GM04503 (cell line): ENCODE measurements at regions not wholly inside any gene's neighbourhood (a gene's known extent, or its start where the extent isn't known, plus 50 kb on each side); places are given as distances from the start of the nearest gene placed in this dataset.

ENCODE experiments used
- DNase-seq: peaks from one replicate; pipeline ENCODE4 v3.0.0-alpha.2; 2012; ENCODE audit warnings: low read depth

DNA sequence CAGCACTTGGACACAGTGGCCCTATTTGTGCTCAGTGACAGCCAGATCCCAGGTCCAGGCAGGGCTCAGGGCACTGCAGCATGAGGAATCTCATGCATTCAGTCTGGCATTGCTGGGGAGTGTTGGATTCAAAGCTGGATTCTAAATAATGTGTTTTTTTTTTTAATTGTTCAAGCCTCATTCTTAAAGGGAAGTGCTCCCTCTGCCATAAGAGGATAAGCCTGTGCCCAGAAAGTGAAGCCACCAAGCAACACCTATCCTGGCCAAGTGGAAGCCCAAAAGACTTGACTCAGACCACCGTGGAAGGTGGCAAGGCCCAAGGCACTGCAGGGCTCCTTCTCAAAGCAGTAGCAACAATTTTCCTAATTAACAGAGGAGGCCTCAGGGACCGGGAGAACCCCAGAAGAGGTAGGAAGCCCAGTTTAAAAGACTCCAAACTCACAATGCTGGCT lies 135.6 kb downstream of the ACTL7B start:
- DNase-seq, result no peak

DNA sequence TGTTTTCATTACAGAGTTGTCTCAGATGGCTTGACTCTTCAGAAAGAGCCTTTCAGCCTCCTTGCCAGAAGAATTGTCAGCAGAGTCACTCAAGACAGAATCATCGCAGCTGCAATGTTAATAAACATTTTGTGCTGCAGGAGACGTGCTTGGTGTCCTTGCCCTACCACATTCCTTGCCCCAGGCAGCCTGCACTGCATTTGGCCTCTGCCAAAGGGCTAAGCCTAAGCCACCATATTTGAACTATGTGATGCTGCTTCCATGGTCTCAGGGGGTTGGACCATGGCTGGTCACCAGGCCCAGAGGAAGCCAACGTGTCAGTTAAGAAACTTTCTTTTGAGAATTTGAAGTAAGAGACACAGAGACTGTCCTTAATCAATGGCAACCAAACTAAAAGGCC lies 145.4 kb downstream of the ACTL7B start:
- no peak for DNase-seq

DNA sequence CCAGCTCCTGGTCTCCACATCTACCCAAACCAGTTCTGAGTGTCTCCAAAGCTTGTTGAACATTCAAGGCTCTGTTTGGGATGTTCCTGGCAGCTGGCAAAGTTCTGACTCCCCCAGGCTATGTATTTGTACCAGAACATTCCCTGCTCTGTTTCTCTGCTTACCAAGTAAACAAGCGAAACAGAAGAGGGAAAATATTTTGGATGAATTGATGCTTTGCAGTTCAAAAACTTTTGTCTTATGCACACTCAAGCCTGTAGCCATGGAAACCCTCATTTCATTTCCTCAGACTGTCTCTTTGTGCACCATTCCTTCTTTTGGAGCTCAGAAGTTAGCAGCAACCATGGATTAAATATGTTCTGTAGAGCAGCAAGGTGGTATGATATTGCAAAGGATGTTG lies 145.8 kb downstream of the ACTL7B start:
- no peak for DNase-seq

DNA sequence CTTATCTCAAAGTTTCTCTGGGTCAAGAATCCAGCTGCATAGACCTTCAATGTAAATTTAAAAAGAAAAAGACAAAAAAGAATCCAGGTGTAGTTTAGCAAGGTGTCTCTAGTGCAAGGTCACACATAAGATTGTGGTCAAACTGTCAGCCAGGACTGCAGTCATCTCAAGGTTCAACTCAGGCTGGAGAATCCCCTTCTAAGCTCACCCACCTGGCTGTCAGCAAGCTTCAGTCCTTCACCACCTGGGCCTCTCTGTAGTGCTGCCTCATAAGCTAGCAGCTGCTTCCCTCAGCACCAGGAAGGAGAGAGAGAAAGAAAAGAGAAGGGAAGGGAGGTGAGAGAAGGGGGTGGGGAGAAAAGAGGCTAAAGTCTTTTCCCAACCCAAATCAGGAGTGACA lies 146.7 kb downstream of the ACTL7B start:
- no peak for DNase-seq

DNA sequence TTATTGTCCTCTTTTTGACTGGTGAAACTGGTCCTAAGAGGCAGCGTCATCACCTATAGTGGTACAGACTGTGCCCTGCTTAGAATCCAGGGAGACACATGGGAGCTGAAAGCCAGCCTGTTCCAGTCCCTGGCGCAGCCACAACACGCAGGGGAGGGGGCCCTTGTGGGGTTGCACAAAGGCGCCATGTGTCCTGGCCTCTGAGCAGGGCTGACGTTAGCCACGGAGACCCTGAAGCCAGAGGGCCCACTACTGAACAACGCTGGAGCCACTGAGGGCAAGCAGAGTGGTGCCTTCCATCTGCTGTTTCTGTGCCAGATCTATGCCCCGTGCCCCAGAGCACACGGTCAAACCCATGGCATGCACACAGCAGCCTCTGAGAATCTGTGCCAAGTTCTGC lies 147.3 kb downstream of the ACTL7B start:
- DNase-seq, result no peak

DNA sequence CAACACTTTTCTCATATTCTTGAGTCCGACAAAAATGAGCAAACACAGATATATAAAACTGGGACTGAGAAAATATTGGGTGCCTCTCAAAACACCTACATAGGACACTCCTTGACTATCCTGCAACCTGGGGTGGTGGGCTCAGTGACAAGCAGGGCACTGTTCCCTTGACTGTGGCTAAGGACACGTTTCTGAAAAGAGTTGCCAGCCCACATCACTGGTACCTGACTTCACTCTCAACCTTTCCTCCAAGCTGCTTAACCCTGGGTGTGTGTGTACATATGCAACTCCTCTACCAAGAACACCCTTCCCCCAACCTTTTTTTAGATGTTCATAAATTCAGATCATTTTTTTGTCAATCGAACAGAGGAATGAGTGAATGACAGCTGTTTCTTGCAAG lies 148.7 kb downstream of the ACTL7B start:
- DNase-seq, result no peak

DNA sequence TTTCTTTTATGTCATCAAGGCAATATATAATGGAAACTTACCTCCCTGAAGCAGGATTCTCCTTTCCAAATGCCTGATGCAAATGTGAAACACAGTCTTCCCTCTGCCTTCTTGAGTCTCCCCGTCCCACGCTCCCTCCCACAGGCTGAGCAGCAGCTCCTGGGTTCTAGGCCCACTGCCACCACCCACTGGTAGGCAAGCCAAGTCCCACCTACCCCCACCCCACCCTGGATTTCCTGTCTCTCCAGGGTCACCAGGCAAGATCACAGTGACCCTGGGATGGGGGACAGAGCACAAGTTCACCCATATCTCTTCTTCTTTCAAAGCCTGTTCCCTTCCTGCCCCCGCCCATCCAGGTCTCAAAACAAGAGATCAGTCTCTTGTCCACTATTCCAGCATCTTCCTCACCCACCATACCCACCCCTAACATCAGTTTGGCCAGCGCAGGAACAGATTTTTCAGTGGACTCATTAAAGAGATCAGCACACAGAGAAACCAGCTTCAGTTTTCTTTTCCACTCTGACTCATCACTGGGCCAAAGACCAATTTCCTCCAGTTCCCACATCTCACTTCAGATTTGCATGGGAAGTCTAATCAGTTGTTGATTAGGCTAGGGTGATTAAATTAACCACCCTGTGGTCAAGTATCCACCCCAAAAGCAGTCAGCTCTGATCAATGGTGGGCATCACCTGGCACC lies 151.5 kb downstream of the ACTL7B start:
- peak; percentile 30 for DNase-seq

DNA sequence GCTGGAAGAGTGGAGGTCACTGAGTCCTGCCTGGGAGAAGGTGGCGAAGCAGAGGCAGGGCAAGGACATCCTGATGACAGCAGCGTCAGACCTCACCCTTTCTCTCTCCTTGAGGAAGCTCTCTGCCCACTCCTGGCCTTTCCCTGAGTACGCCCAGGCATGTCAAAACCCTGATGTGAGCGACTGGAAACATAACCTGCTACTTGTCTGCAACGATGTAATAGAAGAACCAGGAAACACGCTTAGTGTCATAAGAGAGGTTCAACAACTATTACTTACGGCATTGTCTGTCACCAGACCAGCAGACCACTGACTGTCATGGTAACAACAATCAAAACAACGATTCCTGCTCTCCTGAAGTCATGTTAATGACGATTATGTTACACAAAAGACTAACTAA lies 152.4 kb downstream of the ACTL7B start:
- no peak for DNase-seq

DNA sequence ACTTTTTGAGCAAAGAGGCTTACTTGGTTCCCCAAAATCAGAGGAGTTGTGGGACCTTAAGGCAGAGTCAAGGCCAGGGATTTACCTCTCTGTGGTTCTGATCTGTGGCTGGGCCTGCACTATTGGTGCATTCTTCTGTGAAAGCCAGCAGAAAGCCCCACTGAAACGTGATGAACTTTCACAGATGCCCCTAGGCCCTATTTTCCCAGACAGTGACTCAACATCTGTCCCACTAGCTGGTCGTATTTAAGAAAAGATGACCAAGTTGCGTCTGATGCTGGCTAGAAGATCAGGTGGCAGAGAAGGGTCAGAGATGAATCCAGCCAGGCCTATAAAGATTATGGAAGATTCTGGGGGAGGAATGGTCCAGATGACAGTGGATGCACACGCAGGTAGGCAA lies 153.1 kb downstream of the ACTL7B start:
- no peak for DNase-seq

DNA sequence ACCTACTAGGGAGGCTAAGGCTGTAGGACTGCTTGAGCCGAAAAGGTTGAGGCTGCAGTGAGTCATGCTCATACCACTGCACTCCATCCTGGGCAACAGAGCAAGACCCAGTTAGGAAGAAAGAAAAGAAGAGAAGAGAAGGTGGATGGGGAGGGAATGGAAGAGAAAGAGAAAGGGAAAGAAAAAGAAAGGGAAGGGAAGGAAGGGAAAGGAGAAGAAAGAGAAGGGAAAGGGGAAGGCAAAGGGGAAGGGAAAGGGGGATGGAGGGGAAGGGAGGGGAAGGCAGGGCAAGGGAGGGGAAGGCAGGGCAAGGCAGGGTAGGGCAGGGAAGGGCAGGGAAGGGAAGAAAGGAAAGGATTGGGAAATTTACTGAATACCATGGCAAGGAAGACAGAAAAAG lies 157.0 kb downstream of the ACTL7B start:
- no peak for DNase-seq

DNA sequence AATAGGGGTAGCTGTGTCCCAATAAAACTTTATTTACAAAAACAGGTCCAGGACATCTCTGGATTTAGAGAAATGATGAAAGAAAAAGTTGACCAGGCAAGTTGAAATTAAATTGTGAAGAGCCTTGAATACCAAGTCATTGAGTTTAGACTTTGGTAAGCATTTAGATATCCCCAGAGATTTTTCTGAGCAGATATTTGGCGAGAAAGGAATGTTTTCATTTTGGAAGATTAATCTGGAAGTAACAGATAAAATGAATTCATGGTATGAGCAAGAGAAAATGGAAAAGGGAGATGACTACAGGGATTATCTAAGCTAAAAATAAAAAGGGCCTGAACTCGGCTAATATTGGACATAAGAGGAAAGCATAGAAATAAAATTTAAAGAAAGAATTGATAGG lies 157.6 kb downstream of the ACTL7B start:
- DNase-seq, result no peak

DNA sequence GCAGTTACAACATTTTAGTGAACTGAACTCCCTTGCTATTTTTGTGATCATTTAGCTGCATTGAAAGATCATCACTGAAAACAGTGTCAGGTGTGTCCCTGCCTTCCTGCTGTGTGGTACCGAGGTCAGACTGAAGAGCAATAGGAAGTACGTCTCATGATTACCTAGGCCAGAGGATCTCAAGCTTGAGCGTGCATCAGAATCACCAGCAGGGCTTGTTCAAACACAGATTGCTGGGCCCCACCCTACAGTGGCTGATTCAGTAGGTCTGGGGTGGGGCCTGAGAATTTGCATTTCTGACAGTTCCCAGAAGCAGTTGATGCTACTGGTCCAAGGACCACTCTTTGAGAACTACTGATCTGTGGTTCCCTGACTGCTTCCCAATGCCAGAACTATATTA lies 159.6 kb downstream of the ACTL7B start:
- no peak for DNase-seq

DNA sequence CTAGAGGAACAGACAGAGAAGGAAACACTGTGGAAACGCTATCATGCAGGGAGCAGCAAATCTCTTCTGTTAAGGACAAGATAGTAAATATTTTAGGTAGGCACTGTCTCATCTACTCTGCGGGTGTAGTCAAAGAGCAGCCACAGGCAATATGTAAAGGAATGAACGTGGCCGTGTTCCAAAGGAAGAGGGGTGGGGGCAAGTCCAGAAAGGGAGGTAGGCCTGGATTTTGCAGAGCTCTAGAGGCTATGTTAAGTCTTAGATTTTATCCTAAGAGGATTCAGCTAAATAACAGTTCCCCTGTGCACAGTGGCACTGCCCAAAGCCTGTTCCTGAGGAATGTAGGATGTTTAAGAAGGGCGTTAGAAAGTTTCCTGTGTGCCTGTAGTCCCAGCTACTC lies 161.6 kb downstream of the ACTL7B start:
- DNase-seq, result no peak

DNA sequence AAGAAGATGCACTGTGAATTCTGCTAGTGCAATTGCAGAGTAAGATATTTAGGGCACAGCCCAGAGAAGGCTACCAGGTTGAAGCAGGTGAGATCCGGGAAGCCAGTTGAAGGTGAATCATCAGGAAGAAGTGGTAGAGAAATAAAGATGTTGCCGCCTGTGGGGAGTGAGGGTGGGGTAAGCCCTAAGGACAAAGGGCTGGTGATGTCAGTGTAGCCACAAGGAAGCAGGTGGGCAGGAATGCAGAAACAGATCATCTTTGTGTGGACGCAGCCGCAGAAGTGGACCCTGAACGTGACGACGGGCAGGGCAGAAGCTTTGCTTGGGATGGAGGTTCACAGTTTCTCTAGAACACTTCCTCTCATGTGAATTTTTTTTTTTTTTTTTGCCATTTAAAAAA lies 164.2 kb downstream of the ACTL7B start:
- DNase-seq, result no peak

DNA sequence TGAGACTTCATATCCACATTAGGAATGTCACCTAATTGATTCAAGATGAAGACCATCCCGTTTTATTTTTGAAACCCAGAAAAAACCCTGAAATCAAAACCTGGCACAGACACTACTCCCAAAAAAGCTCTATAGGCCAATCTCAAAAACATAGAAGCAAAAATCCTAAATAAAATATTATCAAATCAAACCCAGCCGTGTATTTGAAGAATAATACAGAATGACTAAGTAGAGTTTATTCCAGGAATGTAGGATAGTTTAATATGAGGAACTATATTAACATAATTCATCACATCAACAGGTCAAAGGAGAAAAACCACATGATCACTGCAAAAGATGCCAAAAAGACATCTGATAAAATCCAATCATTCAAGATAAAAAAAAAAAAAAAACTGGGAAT lies 167.1 kb downstream of the ACTL7B start:
- DNase-seq, result no peak

DNA sequence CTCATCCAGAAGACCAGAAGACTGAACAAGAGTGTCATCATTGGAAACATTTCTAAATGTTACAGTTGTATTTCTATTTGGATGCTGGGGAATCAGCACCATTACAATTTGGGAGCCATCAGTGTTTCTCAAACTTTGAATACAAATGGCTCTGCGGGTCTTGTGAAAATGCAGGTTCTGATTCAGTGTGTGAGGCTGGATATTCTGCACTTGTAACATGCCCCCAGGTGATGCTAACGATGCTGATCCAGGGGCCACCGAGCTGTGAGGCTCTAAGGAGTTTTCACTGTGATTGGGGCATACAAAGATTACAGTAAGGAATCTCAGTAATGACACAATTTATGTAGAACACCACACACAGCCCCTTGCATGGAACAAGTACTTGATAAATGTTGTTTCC lies 167.7 kb downstream of the ACTL7B start:
- DNase-seq, result no peak

DNA sequence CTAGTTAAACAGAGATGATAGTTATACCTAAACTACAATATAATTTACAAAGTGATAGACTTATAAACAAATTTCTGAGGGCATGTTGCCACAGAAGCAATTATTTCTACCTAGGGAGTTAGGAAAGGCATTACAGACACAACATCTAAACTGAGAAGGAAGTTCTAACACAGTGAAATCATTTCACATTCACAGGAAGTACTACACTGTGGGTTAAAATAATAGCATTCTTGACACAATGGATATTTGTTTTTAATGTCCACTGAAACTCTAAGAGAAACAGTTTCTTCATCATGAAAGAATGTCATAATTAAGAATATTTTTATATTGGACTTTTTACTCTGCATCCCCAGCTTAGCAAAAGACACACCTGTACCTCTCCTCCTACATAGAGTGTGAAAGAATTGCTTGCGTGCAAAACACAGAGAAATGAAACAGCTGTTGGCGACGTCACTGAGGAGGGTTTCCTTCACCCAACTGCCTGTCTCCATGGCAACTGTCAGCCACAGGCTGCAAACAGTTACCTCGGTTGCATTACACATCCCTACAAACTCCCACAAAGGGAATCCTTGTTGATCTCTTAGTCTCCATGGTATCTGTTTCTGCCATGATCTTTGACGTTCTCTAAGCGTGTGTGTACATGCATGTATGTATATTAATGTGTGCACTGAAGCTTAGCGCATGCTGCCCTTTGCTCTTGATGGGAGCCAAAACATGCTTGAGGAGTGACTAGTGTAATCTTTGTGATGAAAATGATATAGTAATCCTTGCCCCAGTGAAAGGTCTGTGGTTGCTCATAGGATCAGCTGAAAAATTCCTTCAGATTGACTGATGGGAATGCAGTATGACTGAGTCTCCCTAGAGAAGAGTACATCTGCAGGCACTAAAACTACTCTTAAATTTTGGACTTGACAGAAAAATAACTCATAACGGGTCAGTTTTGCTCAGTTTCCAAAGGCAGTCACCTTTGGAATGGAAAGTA lies 168.5 kb downstream of the ACTL7B start:
- DNase-seq, result peak; percentile 88

DNA sequence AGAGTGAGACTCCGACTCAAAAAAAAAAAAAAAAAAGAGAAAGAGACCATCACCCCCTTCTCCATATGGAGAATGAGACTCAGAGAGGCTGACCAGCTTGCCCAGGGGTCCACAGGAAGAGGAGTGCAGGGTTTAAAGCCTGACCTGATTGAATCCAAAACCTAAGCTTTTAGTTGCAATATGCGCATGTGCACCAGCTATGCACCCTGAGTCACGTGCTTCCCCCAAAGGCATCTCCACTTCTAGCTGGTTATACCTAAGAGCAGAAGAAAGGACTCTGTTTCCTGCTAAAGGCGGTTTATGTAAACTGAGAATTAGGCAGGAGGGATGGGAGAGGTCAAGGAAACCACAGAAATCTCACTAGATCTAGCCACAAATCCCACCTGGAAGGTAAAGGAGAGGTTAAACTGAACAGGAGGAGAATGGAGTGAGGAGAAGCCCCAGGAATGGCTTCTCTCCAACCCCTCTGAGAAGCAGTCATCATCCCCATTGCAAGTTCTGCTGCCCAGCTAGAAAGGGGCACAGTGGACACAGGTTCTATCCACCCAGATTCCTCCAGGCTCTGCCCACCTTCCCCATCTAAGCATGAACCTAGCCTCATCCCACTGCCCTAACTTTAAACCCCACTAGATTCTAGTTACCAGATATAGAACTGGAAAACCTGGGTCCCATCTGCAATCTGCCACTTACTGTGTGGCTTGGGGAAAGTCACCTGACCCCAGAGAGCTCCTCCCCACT lies 171.3 kb downstream of the ACTL7B start:
- DNase-seq, result no peak

DNA sequence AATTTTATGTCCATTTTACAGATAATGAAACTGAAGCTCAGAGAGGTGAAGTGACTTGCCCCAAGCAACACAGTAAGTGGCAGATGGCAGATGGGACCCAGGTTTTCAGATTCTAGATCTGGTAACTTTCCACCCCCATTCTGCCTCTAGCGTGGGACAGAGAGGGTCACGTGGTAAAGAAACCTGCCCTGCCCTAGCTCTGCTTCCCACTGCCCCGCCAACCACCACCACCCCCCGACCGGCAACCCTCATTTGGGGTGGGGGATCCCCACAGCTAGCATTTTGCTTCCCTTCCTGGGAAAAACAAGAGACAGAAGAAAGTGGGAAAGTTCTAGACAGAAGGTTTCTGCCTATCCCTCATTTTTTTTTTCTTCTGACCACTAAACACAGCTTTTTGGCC lies 172.5 kb downstream of the ACTL7B start:
- DNase-seq, result no peak

DNA sequence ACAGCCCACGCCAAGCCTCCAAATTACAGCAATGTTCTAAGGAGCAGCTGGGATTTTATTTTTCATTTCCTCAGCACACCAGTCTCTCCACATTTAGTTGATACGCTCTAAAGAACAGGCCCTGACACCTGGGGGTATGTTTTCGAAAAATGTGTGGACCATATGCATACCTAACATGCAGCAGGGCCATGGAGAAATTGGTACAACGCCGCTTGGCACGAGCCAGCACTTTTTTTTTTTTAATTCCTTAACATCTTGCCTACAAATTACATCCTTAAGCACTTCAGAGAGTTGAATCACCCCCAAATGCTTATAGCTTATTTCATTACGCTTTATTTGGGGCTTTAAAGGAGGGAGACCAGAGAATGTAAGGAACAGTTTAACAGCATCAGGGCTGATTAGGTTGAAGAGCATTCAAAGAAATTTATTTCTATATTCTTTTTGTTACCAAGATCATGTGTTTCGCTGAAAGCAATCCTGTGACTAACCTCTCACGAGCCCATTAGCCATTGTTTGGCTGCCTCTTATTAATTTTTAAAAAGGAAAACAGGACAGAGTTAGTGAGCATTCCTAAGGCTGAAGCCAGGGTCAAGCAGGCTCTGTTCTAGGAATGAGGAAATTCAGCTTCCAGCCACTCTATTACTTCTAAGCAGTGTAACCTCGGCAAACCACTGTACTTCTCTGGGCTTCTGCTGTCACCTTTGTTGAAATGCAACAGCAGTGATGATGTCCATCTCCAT lies 173.8 kb downstream of the ACTL7B start:
- DNase-seq, result no peak

DNA sequence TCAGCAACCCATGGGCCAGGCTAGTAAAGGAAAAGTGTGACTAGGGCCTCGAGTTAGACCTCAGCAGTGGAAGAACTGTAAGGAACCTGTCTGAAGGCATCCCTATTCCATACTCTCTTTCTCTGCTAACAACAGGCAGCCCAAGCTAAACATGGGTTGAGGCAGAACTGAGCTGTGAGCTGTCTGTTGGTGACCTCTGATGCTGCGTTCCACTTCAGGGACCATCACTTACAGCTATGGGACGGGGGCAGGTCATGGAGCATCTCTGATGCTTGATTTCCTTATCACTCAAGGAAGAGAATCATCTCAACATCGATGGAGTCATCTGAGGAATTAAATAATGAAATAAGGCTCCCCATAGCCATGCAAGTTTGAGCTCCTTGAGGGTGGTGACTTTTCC lies 174.8 kb downstream of the ACTL7B start:
- DNase-seq, result no peak

DNA sequence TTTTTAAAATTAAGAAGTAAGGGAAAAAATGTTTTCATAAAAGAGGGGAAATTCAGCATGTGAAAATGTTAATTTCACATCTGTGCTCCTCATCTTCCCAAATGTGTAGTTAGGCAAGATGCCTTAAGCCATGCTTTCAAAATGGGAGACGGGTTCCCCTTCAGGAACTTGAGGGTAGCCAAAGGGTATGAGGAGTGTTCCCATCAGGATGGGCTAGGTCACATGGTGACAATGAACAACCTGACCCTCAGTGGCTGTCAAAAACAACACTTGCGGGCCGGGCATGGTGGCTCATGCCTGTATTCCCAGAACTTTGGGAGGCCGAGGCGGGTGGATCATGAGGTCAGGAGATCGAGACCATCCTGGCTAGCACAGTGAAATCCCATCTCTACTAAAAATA lies 178.0 kb downstream of the ACTL7B start:
- DNase-seq, result no peak
